ENCODE measurements at regions not wholly inside any gene's neighbourhood (a gene's known extent, or its start where the extent isn't known, plus 50 kb on each side); places are given as distances from the start of the nearest gene placed in this dataset.

GRCh38 chr2:208945719-208946256 is 478.1 kb upstream of the MAP2 start:
- Histone ChIP-seq H3K4me1 (no peaks in the 10 kb centered on the region), H3K27me3 (no peaks in the 10 kb centered on the region), H3K27ac (no peak overlapping the region), H3K9me3 (no peaks in the 10 kb centered on the region), H3K36me3 (no peaks in the 10 kb centered on the region), H3K4me3 (no peak overlapping the region)
- DNase-seq: no peak
- intact Hi-C loops (cut with DNase I): no loop called here
- TF ChIP-seq POLR2A (IDR thresholded peaks at IDR 0.05) (no peak), CTCF (IDR thresholded peaks at IDR 0.05) (no peak)
- WGBS, 2 donors: 51 to 65% methylated on average over 8 of the region's 8 CpGs

- no peak overlapping the region for H3K4me3 ChIP-seq
- 24 to 40% methylated on average over 1 of the region's 1 CpG for WGBS, 2 donors
- no peak overlapping the region for H3K27ac ChIP-seq
- H3K4me1 ChIP-seq: no peaks in the 10 kb centered on the region
- H3K36me3 ChIP-seq: no peaks in the 10 kb centered on the region
- H3K9me3 ChIP-seq: no peaks in the 10 kb centered on the region
- no peaks in the 10 kb centered on the region for H3K27me3 ChIP-seq
- no peak for DNase-seq
- intact Hi-C loops (cut with DNase I): no loop called here
- TF ChIP-seq POLR2A (IDR thresholded peaks at IDR 0.05): no peak
- TF ChIP-seq CTCF (IDR thresholded peaks at IDR 0.05): no peak
Measured at GRCh38 chr2:208948073-208948472, 475.8 kb upstream of the MAP2 start.

- WGBS, 2 donors: 55 to 64% methylated on average over 4 of the region's 4 CpGs
- no peak overlapping the region for H3K4me3 ChIP-seq
Measured at GRCh38 chr2:208970070-208970469, 453.8 kb upstream of the MAP2 start.

GRCh38 chr2:208977582-208977981 is 446.3 kb upstream of the MAP2 start:
- no peaks in the 10 kb centered on the region for H3K4me1 ChIP-seq
- no peak overlapping the region for H3K4me3 ChIP-seq
- DNase-seq: no peak
- intact Hi-C loops (cut with DNase I): no loop called here
- no peaks in the 10 kb centered on the region for H3K27me3 ChIP-seq
- TF ChIP-seq CTCF (IDR thresholded peaks at IDR 0.05) (no peak), POLR2A (IDR thresholded peaks at IDR 0.05) (no peak)
- H3K27ac ChIP-seq: no peak overlapping the region
- no peaks in the 10 kb centered on the region for H3K36me3 ChIP-seq
- no peaks in the 10 kb centered on the region for H3K9me3 ChIP-seq
- 51 to 64% methylated on average over 2 of the region's 2 CpGs for WGBS, 2 donors

More at GRCh38 chr2:208970070-208970469, 453.8 kb upstream of the MAP2 start:
- Histone ChIP-seq H3K27ac (no peak overlapping the region), H3K9me3 (no peaks in the 10 kb centered on the region), H3K36me3 (no peaks in the 10 kb centered on the region), H3K27me3 (no peaks in the 10 kb centered on the region), H3K4me1 (no peaks in the 10 kb centered on the region)
- TF ChIP-seq CTCF (IDR thresholded peaks at IDR 0.05) (no peak), POLR2A (IDR thresholded peaks at IDR 0.05) (no peak)
- intact Hi-C loops (cut with DNase I): no loop called here
- DNase-seq: no peak

- no peaks in the 10 kb centered on the region for H3K27me3 ChIP-seq
- intact Hi-C loops (cut with DNase I): no loop called here
- no peak overlapping the region for H3K4me3 ChIP-seq
- H3K9me3 ChIP-seq: no peaks in the 10 kb centered on the region
- no peaks in the 10 kb centered on the region for H3K36me3 ChIP-seq
- no peak overlapping the region for H3K27ac ChIP-seq
- no peak for DNase-seq
- TF ChIP-seq POLR2A (IDR thresholded peaks at IDR 0.05): no peak
- no peak for TF ChIP-seq CTCF (IDR thresholded peaks at IDR 0.05)
- H3K4me1 ChIP-seq: peaks cover 0 to 5% (median 0%) of the 10 kb centered on the region in 3 donors
Measured at GRCh38 chr2:208978946-208979345, 444.9 kb upstream of the MAP2 start.

Measured in esophagus squamous epithelium (tissue), 5 donors.